GM10266 (cell line): ENCODE measurements at regions not wholly inside any gene's neighbourhood (a gene's known extent, or its start where the extent isn't known, plus 50 kb on each side); places are given as distances from the start of the nearest gene placed in this dataset.

Experiments
- DNase-seq: peaks from one replicate; pipeline ENCODE4 v3.0.0; 2012; ENCODE audit errors: extremely low spot score
- TF ChIP-seq, protein P1 (sequence below): IDR thresholded peaks from 2 replicates; pipeline ENCODE4 v1.5.1; 2012; ENCODE audit warnings: mild to moderate bottlenecking, low read depth; ENCODE audit not compliant: control insufficient read depth, insufficient read depth; ENCODE audit errors: missing control alignments

DNA sequence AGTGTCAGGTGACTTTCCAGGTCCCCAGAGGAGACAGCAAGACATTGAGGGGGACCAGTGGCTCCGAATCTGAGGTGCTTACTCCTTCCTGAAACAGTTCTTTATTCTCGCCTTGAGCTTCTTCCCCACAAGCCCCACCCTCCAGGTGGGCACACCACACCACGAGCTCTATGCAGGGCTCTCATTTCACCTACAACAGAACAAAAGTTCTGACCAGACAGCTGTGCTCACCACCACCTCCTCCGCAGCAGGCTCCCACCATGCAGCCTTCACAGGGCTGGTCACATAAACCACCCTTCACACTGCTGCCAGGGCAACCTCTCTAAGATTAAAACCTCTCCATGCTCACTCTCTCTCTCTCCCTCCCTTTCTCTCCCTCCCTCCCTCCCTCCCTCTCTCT is 384.5 kb upstream of the ARID1B start:
- TF ChIP-seq, protein P1, sequence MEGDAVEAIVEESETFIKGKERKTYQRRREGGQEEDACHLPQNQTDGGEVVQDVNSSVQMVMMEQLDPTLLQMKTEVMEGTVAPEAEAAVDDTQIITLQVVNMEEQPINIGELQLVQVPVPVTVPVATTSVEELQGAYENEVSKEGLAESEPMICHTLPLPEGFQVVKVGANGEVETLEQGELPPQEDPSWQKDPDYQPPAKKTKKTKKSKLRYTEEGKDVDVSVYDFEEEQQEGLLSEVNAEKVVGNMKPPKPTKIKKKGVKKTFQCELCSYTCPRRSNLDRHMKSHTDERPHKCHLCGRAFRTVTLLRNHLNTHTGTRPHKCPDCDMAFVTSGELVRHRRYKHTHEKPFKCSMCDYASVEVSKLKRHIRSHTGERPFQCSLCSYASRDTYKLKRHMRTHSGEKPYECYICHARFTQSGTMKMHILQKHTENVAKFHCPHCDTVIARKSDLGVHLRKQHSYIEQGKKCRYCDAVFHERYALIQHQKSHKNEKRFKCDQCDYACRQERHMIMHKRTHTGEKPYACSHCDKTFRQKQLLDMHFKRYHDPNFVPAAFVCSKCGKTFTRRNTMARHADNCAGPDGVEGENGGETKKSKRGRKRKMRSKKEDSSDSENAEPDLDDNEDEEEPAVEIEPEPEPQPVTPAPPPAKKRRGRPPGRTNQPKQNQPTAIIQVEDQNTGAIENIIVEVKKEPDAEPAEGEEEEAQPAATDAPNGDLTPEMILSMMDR = no peak
- no peak for DNase-seq

DNA sequence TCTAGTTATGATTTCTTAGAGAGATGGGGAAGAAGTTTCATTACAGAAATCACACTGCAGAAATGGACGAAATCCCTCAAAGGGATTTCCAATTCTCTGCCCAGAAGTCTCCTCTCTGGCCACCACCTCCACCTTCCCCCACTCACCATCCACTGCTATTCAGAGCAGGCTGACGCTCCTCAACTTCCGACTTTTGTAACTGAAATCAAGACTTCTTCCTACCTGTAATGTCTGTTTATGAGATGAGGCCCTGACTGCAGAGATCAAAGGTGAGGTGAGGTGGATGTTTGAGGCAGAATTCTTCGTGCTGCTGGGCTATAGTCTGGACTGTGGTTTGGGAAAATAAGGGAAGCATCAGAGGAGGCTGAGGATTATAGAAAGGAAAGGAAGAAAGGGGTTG is 385.2 kb upstream of the ARID1B start:
- no peak for DNase-seq
- TF ChIP-seq, protein P1 = no peak

DNA sequence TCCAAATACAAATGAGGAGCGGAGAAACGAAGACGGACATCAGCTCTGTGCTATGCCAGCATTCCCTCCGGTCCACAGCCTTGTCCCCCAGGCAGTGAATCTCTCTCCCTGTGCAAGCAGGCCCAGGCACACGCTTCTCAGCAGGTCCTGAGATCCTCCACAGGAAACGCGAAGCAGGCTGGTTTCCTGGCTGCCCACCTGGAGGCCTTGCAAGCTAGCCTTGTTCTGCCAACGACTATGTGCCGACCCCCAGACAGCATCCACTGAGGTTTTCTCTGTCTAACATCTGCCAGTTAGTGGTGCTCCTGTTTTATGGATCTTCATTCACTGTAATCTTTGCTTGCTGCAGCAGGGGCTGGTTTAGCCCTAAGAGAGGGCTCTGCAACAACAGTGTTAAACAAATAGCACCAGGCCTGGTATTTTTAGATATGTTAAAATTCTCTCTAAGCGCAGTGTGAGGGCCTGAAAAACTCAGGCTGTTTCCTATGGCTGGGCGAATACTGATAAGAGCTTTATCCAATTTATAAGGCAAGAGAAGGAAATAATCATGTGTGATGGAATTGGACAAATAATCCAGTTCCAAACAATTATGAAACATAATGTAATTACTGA is 386.0 kb upstream of the ARID1B start:
- DNase-seq = no peak
- TF ChIP-seq, protein P1 = no peak

DNA sequence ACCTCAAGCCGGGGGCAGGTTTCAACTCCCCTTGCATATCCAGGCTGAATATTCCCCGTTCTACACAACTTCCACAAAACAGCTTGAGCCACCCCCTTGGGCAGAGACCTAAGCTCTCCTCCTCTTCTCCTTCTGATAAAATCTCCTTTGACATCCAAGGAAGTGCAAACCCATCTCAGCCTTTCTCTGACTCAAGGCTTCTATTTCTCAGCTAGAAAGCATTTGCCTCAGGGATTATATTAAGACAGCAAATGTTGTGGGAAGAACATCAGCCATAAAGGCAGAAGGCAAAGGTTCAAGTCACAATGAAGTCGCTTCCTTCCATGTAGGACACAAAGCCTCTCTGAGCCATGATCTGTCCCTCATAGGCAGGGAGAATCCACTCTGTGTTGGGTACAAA is 386.6 kb upstream of the ARID1B start:
- TF ChIP-seq, protein P1 = no peak
- no peak for DNase-seq

DNA sequence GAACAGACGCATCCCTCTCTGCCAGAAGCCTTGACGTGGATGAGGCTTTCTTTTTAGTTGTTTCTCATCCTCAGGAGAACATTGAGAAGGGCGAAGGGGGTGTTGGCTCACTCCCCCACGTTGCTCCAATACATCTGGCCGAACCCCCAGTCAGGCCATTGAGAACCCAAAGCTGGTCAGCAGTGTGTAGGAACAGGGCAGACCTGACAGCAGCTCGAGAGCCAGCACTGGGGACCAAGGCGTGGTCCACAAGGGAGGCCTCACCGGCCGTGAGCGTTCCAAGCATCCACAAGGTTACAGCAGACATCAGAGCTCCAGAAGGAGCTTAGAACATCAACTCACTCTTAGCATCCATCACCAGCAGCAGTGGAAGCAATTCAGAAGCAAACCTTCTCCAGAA is 387.9 kb upstream of the ARID1B start:
- no peak for DNase-seq
- TF ChIP-seq, protein P1 = no peak

DNA sequence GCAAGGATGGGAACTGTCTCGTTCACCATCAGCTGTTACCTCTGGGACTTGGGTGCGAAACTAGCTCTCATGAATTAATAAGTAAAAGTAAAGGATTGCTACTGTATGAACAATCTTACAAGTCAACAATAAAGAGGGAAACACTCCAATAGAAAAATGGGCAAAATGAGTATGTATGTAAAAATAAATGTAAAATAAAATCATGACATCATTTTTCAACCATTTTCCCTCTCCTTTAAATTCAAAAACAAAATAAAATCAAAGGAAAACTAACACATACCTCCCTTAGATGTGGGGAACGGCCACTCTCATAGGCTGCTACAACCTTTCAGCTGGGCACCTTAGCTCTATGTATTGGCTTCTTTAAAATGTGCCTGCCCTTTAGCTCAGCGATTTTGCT is 389.7 kb upstream of the ARID1B start:
- TF ChIP-seq, protein P1 = no peak
- no peak for DNase-seq

DNA sequence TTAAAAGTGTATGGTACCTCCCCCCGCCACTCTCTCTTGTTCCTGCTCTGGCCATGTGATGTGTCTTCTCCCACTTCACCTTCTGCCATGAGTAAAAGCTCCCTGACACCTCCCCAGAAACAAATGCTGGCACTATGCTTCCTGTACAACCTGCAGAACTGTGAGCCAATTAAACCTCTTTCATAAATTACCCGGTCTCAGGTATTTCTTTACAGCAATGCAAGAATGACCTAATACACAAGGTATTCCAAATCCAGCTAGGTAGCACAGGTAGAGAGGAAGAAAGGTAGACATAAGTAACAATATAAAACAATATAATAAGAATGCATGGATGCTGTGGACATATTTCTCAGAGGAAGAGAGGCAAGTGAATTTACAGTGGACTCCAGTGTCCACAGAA is 394.1 kb upstream of the ARID1B start:
- TF ChIP-seq, protein P1 = no peak
- DNase-seq = no peak
